ENCODE measurements at regions not wholly inside any gene's neighbourhood (a gene's known extent, or its start where the extent isn't known, plus 50 kb on each side); places are given as distances from the start of the nearest gene placed in this dataset.
"Not testable (repeated sequence)": the region's sequence is repeated elsewhere in the genome, so short reads cannot be mapped to it uniquely, and the experiment has no call there.

DNA sequence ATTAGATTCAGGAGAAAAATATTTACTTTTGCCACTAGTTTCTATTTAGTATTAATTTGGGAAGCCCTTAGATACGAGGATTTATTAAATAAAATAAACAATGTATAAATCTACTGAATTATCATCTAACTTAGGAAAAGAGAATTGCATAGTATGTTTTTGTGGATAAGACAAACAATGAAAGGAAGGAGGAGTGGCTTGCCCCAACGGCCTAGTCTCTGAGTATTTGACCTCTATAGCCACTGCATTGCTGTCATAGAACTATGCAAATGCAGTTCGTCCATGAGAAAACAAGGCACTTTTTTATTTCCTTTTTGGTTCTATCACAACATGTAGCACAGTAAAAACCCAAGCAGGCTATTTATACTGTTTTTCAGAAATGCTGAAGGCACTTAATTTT, 321.2 kb upstream of the CCNH start:
- TF ChIP-seq, protein P1, sequence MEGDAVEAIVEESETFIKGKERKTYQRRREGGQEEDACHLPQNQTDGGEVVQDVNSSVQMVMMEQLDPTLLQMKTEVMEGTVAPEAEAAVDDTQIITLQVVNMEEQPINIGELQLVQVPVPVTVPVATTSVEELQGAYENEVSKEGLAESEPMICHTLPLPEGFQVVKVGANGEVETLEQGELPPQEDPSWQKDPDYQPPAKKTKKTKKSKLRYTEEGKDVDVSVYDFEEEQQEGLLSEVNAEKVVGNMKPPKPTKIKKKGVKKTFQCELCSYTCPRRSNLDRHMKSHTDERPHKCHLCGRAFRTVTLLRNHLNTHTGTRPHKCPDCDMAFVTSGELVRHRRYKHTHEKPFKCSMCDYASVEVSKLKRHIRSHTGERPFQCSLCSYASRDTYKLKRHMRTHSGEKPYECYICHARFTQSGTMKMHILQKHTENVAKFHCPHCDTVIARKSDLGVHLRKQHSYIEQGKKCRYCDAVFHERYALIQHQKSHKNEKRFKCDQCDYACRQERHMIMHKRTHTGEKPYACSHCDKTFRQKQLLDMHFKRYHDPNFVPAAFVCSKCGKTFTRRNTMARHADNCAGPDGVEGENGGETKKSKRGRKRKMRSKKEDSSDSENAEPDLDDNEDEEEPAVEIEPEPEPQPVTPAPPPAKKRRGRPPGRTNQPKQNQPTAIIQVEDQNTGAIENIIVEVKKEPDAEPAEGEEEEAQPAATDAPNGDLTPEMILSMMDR (IDR thresholded peaks at IDR 0.05) = no peak
- no peak for DNase-seq (ENCODE audit: low spot score)

DNA sequence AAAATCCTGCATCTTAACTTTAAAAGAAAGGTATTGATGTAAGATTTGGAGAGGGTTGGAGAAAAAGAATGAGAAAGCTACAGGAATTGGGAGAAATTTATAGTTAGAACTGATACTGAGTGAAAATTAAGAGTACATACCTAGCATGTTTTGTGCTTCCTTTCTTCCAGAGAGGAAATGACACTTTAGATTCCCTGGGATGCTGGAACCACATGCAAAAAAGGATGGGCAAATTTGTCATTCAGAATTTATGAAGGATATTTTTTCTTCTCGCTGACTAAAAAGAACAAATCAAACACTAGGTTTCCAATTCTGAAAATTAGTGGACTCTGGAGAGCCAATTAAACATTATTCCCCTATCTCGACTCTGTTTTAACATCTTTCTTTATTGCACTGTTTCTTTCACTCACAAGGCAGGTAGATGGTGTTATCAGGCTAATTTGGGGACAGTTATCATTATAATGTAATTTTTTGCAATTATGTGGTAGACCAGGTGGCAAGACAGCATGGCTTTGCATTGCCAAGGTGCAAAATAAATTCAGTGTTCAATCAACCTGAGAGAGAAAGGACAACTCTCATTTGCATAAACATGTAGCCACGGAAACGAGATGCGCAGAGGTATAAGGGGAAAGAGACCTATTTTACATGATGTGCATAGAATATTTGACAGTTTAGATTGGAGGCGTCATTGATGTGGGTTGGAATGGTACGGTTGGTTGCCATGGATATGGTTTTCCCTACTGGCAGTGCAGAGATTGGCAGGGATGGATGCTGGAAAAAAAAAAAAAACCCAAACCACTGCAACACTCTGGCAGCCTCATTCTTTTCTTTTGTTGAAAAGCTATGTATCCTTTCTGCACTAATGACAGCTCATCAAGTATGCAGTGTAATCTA, 320.4 kb upstream of the CCNH start:
- ATAC-seq (ENCODE audit: low FRiP score) (no peak), DNase-seq (ENCODE audit: low spot score) (no peak)
- TF ChIP-seq, protein P1 (IDR thresholded peaks at IDR 0.05) = no peak

More for the DNA sequence above, 321.2 kb upstream of the CCNH start:
- no peak for ATAC-seq (ENCODE audit: low FRiP score)

DNA sequence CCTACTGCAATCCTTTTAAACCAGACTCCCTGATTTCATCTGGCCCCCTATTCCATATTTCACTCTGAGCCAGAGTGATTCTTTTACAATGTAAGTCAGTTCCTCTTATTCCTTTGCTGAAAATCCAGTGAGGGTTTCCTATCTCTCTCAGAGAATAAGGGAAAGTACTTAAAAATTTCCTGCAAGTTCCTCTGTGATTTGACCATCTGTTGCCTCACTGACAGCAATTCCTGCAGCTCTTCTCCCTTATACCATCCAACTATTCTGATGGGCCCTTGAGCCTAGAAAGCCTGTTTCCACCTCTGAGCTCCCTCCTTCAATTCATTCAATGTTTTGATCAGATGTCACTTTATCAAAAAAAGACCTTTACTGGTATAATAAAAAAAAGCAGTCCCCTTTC, 317.1 kb upstream of the CCNH start:
- ATAC-seq (ENCODE audit: low FRiP score) (no peak), DNase-seq (ENCODE audit: low spot score) (no peak)
- TF ChIP-seq, protein P1 (IDR thresholded peaks at IDR 0.05) = no peak

DNA sequence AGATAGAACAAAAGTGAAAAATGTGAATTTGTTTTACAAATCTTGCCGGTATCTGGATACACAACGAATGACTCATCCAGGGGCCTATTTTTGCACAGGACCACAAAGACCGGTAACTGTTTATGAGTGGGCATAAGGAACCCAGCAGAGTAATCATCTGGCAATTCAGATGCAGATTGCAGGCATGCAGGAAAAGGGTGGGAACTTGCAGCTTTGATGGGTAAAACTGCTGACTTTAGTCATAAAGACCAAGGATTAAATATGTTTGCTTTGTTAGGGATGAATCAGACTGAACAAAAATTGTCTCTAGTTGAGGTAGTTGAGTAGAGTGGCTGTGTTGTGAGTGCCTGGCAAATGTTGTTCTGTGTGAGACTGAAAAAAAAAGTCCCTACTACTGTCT, 309.6 kb upstream of the CCNH start:
- ATAC-seq (ENCODE audit: low FRiP score) (no peak), DNase-seq (ENCODE audit: low spot score) (no peak)
- TF ChIP-seq, protein P1 (IDR thresholded peaks at IDR 0.05) = no peak

DNA sequence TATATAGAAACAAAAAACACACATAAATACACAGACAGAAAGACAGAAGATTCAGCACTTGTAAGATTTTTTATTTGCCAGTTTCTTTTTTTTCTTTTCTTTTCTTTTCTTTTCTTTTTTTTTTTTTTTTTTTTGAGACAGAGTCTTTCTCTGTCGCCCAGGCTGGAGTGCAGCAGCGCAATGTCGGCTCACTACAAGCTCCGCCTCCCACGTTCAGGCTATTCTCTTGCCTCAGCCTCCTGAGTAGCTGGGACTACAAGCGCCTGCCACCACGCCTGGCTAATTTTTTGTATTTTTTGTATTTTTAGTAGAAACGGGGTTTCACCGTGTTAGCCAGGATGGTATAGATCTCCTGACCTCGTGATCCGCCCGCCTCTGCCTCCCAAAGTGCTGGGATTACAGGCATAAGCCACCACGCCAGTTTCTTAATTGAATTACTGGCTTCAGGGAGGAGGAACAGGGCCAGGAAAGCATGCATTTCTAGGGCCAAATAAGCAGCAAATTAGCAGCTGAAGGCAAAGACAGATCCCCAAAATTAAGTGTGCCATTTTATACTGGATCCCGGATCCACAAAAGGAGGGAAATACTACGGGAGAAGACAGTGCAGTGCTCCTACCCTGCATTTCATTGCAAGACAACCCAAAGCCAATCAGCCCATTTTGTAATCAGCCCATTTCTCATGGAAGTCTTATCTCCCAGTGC, 305.6 kb upstream of the CCNH start:
- not testable (repeated sequence) for DNase-seq (ENCODE audit: low spot score); ATAC-seq (ENCODE audit: low FRiP score)

DNA sequence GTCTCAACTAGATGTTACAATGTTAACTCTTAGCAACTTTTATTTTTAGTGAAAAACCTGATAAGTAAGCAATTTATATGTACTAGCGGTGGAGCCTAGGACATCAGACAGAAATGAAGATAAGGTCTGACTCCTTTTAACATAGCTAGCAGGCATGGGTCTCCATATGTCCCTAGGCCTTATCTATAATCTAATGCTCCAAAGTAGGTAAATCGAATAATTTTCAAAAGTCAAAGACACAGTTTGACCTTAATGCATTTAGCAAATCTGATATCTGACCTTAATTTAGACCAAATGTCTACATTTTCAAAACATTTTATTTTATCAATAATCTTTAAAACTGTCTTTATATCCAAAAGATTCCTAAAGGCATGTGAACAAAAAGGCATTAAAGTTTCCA, 305.0 kb upstream of the CCNH start:
- ATAC-seq (ENCODE audit: low FRiP score) = no peak
- no peak for DNase-seq (ENCODE audit: low spot score)
- TF ChIP-seq, protein P1 (IDR thresholded peaks at IDR 0.05) = no peak

DNA sequence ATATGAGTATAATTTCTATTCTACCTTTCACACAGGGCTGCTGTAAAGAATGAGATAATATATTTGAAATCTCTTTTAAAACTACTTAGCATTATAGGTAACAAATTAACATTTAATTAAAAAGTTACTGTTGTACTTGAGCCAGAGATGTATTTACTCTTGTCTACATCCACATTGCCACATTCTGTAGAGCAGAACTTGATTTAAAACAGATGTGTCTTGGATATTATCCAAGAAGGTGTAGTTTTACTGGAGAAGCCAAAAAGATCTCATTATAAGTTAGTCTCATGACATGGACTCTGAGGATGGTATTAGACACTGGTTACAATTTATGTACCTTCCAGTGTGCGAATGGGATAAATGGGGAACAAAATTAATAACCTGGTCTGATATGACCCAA, 293.1 kb upstream of the CCNH start:
- TF ChIP-seq, protein P1 (IDR thresholded peaks at IDR 0.05) = no peak
- no peak for DNase-seq (ENCODE audit: low spot score)
- no peak for ATAC-seq (ENCODE audit: low FRiP score)
